DMS53 (cell line): ENCODE measurements at regions not wholly inside any gene's neighbourhood (a gene's known extent, or its start where the extent isn't known, plus 50 kb on each side); places are given as distances from the start of the nearest gene placed in this dataset.

Source experiments
- DNase-seq: peaks from one replicate; lab custom pipeline; 2025; lab: John Stamatoyannopoulos, UW

DNA sequence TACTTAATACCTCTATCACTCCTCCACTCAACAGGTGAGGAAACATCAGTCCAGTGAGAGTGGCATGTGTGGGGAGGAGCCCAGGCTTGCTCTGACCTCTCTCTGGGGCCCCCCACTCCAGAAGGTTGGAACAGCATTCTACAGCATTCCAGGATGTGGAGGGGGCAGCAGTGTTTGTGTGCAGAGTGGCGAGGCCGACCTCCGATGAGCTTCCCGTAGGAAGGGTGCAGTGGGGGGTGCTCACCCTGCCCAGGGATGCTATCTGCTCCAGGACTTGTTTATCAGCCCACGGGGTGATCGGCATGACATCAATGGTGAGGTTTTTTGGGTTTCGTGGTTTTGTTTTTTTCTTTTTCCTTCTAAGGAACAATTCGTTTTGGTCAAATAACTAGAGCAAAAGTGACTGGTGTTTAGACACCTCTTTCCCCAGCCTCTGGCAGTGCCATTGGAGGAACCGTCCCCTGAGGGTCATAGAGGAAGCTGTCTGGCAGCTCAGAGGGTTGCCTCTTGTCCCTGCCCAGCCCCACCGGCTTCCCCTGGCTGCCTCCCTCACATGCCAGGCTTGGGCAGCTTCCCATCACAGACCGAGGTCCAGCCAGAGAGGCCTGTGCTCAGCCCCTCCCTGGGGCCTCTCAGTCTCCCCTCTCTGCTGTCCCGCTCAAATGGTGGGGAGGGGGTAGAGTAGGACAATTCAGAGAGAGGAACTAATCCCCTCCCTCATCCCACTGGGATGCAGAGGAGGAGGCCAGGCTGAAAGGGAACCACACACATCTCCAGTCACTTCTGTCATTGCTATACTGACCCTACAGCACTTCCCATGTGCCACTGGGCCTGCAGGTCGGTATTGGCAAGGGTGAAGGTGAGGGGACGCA, 96.5 kb downstream of the ZFP36L2 start:
- no peak for DNase-seq

DNA sequence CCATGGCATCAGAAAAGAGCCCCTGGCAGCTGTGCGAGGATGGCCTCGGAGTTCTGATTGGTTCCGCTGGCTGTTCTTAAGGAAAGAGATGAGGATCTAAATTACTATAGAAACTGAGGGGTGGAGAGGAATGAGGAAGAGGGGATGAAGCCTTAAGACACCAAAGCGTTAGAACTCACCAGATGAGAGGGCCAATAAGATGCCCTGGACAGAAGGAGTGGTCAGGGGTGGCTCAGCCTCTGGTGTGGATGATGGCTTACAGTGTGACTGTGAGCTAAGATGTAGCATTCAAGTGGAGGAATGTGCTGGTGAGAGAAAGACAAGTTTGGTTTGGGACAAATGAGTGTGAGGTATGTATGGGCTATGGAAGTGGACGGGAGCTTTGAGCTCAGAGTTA, 97.8 kb downstream of the ZFP36L2 start:
- DNase-seq, result no peak

DNA sequence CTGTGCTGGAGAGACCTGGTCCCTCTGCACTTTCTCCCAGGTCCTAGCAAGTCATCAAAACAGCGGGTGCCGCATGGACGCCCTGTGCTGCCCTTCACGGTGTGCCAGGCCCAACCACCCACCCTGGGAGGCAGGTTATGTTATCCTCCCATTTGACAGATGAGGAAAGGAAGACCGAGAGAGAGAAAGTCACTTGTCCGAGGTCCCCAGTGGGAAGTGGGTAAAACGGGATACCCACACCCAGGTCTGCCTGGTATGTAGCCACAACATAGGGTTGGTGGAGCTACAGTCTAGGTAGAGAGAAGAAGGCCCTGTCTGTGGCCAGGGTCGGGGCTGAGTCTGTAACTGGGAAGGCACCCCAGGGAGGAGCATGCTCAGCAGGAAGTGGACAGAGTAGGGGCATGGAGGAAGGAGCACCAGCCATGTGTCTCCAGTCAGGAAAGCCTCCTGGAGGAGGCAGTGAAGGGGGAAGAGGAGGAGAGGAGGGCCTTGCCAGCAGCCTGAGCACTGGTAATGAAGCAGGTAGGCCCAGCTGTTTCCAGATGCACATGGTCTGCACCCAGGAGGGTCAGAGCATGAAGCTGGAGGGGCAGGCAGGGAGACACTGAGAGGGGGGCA, 98.4 kb downstream of the ZFP36L2 start:
- no peak for DNase-seq

DNA sequence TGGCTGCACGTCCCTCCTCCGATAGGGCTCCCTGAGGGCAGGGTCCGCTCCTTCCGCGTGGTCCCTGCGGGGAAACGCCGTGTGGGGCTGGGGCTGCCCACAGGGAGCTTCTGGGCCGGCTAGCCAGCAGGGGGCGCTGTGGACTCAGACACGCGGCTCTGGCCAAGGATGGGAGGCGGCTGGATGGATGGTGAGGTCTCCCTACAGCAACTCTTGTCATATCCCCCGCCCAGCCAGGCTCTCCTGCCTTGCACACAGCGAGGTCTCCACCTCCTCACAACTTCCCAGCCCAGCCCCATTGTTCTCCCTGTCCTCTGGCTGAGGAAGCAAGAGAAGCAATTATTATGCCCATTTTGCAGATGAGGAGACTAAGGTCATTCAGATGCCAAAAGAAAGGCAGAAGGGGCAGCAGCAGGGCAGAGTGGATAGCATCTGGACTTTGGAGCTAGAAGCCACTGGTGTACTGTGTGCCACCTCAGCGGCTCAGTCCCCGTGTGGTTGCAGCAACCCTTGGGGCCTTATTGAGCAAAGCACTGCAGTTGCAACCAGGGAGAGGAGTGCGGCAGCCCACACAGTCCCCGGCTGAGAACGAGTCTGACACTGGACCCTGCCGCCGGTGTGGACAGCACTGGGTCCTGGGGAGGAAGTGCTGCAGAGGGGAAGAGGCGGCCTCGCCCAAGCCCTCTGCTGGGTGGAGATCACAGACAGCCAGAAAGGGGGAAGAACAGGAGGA, 99.0 kb downstream of the ZFP36L2 start:
- DNase-seq, result peak; percentile 60

DNA sequence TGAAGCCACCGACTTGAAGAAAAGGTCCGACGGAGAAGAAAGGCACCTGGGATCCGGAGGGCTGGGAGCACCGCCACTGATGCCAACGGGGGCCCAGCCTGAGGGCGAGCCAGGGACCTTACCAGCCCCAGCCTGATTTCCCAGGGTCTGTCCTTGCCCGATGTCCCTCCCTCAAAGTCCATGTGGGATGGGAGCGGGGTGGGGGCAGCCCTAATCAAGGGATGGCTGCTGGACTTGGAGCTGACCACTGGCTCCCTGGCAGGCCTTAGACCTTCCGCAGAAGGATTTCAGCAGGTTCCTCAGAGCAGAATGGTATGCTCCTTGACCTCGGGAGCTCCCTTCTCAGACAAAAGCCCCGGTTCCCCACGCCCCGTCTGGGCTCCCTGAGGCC, 99.6 kb downstream of the ZFP36L2 start:
- DNase-seq, result no peak

DNA sequence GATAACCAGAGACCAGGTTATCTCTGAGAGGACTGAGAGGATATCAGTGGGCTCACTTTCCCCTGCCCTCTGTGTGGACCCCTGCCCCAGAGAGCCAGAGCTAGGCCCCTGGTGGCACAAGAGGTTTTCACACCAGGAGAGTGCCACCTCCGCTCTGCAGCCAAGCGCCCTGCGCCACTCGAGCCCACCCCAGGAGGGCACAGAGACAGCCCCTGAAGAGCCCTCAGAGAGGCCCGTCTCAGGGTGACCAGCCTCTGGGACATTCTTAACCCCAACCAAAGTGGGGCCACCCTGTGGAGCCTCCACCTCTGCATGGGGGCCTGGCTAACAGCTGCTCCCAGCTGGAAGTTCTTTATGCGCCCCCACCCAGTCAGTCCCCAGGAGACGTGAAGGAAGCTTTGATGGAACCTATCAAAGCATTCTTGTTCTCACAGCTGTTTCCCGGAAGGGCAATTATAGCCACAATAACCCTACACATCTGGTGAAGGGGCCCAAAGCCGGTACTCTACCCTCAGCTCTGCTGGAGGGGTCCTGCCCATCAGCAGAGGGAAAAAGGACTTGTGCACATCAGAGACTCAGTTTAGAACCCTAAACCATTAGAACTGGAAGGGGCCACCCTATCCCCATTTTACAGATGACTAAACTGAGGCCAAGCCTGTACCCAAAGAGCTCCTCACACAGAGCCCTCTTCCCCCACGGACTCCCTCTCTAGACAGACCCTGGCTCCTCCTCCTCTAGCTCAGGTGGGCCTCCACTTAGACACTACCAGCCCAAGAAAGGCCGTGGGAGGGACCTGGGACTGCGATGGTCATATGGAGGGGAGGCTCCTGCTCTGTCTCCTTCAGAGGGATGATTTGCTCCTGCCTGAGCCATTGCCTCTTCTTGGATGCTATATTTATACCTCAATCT, 101.1 kb downstream of the ZFP36L2 start:
- no peak for DNase-seq

DNA sequence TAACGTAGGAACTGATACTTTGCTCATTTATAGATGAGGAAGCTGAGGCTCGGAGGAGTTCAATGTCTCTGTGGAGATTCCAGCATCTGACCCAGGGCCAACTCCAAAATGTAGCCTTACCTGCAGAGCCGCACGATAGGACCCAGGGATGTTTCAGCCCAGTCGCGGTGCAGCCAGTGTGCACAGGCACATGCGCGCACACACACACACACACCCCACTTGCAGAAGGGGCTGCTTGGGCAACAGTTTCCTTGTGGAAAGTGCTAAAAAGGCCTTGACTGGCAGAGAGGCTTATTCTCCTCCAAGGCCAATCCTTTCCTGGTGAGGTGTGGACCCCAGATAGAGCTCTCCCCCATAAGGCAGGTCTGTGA, 101.7 kb downstream of the ZFP36L2 start:
- no peak for DNase-seq

DNA sequence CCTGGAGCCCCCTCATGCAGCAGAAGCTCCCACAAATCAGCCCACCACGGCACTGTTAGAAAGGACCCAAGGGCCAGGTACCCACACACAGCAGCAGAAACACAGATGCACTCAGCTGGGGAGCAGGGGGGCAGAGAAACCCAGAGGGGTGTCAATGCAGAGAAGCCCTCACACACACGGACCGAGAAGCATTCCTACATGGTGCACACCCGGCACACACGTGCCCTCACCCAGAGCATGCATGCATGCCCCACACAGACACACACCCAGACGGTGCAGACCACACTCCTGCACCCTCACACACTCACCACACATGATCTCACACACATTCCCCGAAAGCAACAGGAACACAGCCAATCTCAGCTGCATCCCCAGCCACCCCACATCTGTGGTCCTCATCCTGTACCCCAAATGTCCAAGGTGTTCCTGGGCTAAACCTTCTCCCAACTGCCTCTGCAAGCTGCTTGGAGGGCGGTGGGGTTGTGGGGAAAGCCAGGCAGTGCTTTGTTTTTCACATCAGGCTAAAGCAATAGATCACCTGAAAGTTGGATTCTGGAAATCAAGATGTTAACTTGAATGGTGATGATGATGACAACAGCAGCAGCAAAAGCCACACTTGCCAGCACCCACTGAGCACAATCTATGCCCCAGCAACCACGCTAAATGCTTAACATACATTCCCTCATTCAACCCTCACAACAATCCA, 102.3 kb downstream of the ZFP36L2 start:
- no peak for DNase-seq

DNA sequence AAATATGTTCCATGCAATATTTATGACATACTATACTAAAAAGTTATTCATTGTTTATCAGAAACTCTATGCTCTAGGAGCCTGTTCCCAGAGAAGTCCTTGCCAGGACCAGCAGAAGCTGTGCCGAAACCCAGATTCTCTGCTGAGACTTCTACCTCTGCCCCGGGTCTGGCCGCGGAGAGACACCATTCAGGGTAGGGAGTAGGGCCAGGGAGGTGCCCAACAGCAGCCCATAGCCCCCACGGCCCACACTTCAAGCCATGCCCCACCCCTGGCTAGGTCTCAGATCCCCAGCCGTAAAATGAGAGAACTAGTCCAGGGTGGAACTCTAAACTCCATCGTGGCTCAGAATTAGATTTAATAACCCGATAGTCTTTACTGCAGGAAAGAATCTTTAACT, 102.9 kb downstream of the ZFP36L2 start:
- no peak for DNase-seq

DNA sequence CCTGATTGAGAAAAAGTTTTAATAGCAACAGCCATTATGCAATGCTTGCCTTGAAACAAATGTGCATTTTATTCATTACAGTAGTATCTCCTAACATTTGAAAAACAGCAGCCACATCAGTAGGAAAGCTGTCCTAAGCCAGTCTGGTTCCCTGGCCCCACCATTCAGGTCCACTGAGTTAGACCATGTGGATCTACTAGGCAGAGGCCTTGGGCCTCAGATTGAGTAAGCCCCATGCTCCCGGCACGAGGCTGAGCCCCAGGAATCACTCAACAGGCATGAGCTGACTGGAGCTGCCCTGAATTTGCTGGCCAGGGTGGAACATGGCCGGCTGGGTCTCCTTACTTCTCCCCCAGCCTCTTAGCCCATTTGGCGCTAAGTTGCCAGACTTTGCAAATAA, 103.4 kb downstream of the ZFP36L2 start:
- DNase-seq, result no peak

DNA sequence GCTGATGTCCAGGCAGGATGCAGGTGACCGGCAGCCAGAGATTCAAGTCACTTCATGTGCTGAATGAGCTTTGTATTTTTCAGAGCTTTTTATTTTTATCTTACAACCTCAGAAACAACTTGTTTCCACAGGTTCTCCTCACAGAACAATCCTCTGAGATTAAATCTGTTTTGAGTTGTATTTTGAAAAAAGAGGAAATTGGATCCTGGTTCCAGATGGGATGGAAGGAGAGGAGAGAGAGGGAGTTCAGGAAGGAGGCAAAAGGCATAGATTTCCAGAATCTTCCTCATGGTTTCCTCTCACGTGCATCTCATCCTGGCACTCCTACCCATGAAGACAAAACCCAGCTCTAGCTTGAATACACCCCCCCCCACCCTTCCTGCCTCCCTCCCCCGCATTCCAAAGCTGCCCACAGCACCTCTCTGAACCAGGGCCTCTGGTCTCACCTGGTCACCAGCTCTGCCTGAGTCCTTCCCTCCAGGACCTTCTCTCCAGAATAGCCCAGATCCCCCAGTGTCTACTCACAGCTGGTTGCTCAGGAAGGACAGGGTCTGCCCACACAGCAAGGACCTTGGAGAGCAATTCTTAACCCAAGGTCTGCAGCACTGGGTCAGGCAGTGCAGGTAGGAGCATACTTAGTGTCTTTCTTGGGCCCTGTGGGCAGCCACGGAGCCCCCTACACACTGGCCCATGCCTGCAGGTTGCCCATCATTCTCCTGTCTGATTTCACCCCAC, 104.7 kb downstream of the ZFP36L2 start:
- DNase-seq, result no peak

DNA sequence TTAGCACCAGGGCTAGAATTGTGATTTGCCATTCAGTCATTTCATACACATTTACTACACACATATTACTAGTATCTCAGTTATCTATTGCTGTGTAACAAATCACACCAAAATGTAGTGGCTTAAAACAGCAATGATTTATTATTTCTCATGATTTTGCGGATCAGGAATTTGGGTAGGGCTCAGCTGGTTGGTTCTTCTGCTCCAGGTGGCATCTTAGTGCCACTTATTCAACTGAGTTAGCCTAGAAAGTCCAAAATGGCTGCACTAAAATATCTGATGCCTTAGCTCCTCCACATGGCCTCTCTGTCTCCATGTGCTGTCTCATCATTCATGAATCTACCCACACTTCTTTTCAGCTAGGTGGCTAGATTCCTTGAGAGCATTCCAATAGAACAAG, 107.1 kb downstream of the ZFP36L2 start:
- DNase-seq, result no peak

DNA sequence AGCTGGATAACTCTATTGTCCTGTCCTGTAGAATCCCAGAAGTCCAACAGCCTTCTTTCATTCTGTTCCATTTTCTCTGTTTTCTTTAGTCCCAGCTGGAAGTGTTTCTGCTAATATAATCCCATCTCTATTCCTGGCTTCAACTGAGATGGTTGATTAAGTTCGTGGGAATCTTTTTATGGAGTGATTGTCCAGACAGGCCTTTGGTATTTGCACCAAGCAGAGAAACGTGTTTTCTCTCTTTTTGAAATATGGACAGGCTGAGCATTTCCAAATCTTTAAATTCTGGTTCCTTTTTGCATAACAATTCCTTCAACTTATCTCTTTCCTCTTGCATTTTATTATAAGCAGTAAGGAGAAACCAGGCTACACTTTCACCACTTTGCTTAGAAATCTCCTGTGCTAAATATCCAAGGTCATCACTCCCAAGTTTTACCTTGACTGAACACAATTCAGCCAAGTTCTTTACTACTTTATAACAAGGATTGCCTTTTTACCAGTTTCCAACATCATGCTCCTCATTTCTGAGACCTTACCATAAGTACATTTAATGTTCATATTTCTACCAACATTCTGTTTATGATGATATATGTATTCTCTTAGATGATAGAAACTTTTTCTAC, 108.8 kb downstream of the ZFP36L2 start:
- no peak for DNase-seq

DNA sequence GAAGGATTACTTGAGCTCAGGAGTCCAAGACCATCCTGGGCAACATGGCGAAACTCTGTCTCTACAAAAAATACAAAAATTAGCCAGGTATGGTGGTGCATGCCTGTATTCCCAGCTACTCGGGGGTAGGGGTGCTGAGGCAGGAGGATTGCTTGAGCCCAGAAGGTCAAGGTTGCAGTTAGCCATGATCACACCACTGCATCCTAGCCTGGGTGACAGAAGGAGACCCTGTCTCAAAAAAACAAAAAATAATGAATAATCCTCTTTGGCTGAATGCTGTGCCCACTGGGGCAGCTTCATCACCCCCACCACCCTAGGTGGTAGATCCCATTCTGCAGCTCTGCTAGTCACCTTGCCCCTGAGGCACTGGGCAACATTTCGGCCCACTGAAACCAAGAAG, 109.4 kb downstream of the ZFP36L2 start:
- DNase-seq, result no peak

DNA sequence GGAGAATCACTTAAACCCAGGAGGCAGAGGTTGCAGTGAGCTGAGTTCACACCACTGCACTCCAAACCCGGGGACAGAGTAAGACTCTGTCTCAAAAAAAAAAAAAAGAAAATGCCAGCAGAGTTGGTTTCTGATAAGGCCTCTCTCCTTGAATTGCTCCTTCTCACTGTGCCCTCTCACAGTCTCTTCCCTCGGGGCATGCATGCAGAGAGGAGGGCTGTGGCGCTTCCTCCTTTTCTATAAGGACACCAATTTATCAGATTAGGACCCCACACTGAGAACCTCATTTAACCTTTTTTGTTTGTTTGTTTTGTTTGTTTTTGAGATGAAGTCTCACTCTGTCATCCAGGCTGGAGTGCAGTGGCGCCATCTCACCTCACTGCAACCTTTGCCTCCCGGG, 110.5 kb downstream of the ZFP36L2 start:
- DNase-seq, result no peak

DNA sequence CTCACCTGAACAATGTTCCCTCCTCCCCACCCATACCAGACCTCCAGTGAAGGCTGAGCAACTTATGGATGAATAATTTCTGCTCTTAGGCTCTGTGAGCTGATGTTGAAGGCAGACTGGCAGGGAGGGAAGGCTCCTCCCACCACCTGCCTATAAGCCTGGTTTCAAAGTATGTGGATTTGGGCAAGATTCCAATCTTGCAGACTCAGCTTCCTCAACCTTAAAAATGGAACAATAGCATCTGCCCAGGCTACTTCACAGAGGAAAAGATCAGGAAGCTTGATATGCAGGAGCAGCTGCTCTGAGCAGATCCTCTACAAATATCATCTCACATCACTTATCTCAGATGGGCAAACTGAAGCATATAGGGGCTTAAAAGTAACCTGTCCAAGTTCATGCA, 112.2 kb downstream of the ZFP36L2 start:
- DNase-seq, result peak; percentile 51

DNA sequence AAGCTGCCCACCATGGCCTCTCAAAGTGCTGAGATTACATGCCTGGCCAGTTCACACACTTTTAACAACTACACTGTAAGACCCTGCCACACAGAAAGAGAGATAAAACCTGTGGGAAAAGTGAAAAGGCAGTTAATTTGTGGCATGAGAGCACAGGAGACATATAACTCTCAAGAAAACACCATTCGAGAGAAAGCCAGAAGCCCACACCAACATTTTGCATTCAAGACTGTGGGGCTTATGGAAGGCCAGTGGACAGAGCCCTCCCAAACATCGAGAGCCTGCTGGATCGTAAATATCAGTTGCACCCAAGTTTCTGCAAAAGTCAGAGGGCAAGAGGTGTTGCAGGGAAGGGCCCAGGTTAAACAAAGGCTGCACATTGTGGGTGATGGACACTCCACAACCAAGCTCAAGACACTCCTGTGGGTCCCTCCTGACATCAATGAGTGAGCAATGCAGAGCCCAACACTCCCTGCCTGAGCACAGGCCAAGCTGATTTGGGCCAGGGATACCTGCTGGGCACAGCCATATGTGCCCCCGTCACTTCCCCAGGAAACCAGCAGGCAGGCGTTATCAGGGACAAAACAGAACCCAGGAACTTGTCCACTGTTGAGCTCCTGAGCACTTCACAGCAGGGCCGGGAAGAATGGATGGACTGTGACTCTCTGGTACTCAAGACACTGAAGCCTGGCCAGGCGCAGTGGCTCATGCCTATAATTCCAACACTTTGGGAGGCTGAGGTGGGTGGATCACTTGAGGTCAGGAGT, 114.4 kb downstream of the ZFP36L2 start:
- DNase-seq, result no peak

DNA sequence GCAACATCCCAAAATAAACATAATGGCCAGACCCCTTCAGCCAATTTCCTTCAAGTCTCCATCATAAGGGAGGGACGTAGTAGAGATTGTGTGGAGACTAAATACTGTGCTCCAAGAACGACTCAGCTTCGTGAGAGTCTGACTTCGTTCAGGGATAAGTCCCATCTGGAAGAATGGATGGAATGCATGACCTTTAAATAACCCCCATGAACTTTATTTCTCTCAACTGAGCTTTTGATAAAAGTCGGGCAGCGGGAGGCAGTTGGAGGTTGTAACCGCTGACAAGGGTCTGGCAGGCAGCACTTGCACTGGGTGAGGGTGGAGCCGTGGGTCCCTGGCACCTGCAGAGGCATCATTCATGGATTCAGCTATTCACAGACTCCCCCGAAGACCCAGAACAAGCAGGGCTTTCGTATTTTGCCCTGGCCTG, 115.9 kb downstream of the ZFP36L2 start:
- no peak for DNase-seq

DNA sequence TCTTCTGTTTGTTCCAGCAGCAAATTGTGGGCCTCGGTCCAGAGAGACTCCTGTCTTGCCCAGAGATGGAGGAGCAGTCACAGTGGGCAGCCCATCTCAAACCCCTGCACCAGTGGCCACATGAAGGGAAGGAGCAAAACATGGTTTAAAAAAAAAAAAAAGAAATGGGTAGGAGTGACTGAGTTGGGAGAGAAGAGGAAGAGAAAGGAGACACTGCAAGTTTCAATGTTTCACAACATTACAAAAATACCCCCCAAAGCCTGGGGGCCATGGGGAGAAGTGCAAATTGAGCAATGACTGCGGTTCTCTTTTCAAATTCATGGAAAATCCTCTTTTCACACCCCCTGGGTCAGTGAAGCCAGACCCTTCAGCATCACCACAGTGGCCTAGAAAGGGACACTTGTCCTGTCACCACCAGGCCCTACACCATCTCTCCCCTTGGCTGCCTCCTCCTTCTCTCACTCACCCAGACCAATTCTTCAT, 117.1 kb downstream of the ZFP36L2 start:
- DNase-seq, result no peak
